GM10266 (cell line): ENCODE measurements at regions not wholly inside any gene's neighbourhood (a gene's known extent, or its start where the extent isn't known, plus 50 kb on each side); places are given as distances from the start of the nearest gene placed in this dataset.
"Not testable (repeated sequence)": the region's sequence is repeated elsewhere in the genome, so short reads cannot be mapped to it uniquely, and the experiment has no call there.

Experiments used
- DNase-seq: peaks from one replicate; pipeline ENCODE4 v3.0.0; 2012; ENCODE audit errors: extremely low spot score
- CTCF ChIP-seq: IDR thresholded peaks from 2 replicates; pipeline ENCODE4 v1.5.1; 2012; ENCODE audit warnings: mild to moderate bottlenecking, low read depth; ENCODE audit not compliant: control insufficient read depth, insufficient read depth; ENCODE audit errors: missing control alignments

GRCh38 chr6:48596830-48597229, 485.8 kb upstream of the PTCHD4 start:
- TF ChIP-seq CTCF: no peak
- DNase-seq: no peak

- not testable (repeated sequence) for DNase-seq
Observed at GRCh38 chr6:48591158-48591557, 480.2 kb upstream of the PTCHD4 start.

GRCh38 chr6:48584846-48585245, 473.8 kb upstream of the PTCHD4 start:
- DNase-seq: no peak
- no peak for TF ChIP-seq CTCF

GRCh38 chr6:48570656-48571055, 459.7 kb upstream of the PTCHD4 start:
- no peak for DNase-seq
- no peak for TF ChIP-seq CTCF

- TF ChIP-seq CTCF: no peak
- no peak for DNase-seq
Observed at GRCh38 chr6:48568856-48569255, 457.9 kb upstream of the PTCHD4 start.

- TF ChIP-seq CTCF: no peak
- no peak for DNase-seq
Observed at GRCh38 chr6:48567016-48567415, 456.0 kb upstream of the PTCHD4 start.

GRCh38 chr6:48564036-48564820, 453.2 kb upstream of the PTCHD4 start:
- no peak for TF ChIP-seq CTCF
- no peak for DNase-seq

- no peak for TF ChIP-seq CTCF
- no peak for DNase-seq
Observed at GRCh38 chr6:48563433-48563832, 452.4 kb upstream of the PTCHD4 start.
